CD14-positive monocyte (primary cell): ENCODE measurements at regions not wholly inside any gene's neighbourhood (a gene's known extent, or its start where the extent isn't known, plus 50 kb on each side); places are given as distances from the start of the nearest gene placed in this dataset.

ENCODE experiments used
- DNase-seq, 3 donors: peaks; one replicate each; pipeline ENCODE4 v3.0.0-alpha.2; 2011 to 2022
- H2AFZ ChIP-seq: 2 replicates; pipeline ENCODE4 v1.6.0; 2012; ENCODE audit warnings: mild to moderate bottlenecking, low read depth, low read length, inconsistent platforms; ENCODE audit not compliant: insufficient read depth, poor library complexity, severe bottlenecking
- H3K27ac ChIP-seq, 2 donors: 1 replicate in 1 of 2; 2 replicates in 1 of 2; pipeline ENCODE4 v1.5.1; 2012 to 2013; ENCODE audit warnings: low read length in 2 of 2, control low read depth in 1 of 2, inconsistent platforms in 1 of 2, low read depth in 1 of 2, mild to moderate bottlenecking in 1 of 2
- H3K27me3 ChIP-seq, 2 donors: one replicate each; pipeline versions ENCODE4 v1.6.0 to v1.6.1; 2011 to 2013; ENCODE audit warnings: low read length in 2 of 2; ENCODE audit not compliant: control insufficient read depth in 2 of 2, insufficient read depth in 2 of 2
- H3K36me3 ChIP-seq, 2 donors: replicated peaks in 1 of 2; 1 replicate in 1 of 2; 2 replicates in 1 of 2; pipeline versions ENCODE4 v1.5.1 to v1.6.1; 2012 to 2013; ENCODE audit warnings: low read length in 2 of 2, control low read depth in 1 of 2, inconsistent platforms in 1 of 2, mild to moderate bottlenecking in 1 of 2; ENCODE audit not compliant: insufficient read depth in 2 of 2, control insufficient read depth in 1 of 2
- H3K4me1 ChIP-seq, 2 donors: 1 replicate in 1 of 2; 2 replicates in 1 of 2; pipeline versions ENCODE4 v1.5.1 to v1.6.1; 2012 to 2013; ENCODE audit warnings: low read length in 2 of 2, control low read depth in 1 of 2, inconsistent platforms in 1 of 2, mild to moderate bottlenecking in 1 of 2, moderate library complexity in 1 of 2; ENCODE audit not compliant: insufficient read depth in 2 of 2, control insufficient read depth in 1 of 2
- H3K4me2 ChIP-seq: replicated peaks from 2 replicates; pipeline ENCODE3; 2012; ENCODE audit warnings: low read length, moderate library complexity, mild to moderate bottlenecking; ENCODE audit not compliant: poor library complexity, severe bottlenecking; ENCODE audit errors: extremely low read depth
- H3K4me3 ChIP-seq, 3 experiments: fragments of 200-600 bp in 1 of 3; sonication (generic) in 1 of 3; replicated peaks in 1 of 3; 1 replicate in 2 of 3; 2 replicates in 1 of 3; pipeline ENCODE4 v1.5.1; 2011 to 2013; ENCODE audit warnings: low read length in 3 of 3, mild to moderate bottlenecking in 3 of 3, control low read depth in 2 of 3, low read depth in 2 of 3, inconsistent platforms in 1 of 3, moderate library complexity in 1 of 3
- H3K79me2 ChIP-seq: 2 replicates; pipeline ENCODE4 v1.6.0; 2012; ENCODE audit warnings: mild to moderate bottlenecking, control low read depth, inconsistent platforms, low read length, moderate library complexity; ENCODE audit not compliant: insufficient read depth
- H3K9ac ChIP-seq: 2 replicates; pipeline ENCODE4 v1.6.0; 2017; ENCODE audit warnings: low read length, mild to moderate bottlenecking; ENCODE audit not compliant: insufficient read depth, poor library complexity, severe bottlenecking
- H3K9me3 ChIP-seq, 2 donors: replicated peaks in 1 of 2; 1 replicate in 1 of 2; 2 replicates in 1 of 2; pipeline versions ENCODE4 v1.5.1 to v1.6.1; 2012 to 2013; ENCODE audit warnings: low read length in 2 of 2, control low read depth in 1 of 2; ENCODE audit not compliant: control insufficient read depth in 1 of 2, insufficient read depth in 1 of 2
- H4K20me1 ChIP-seq: 2 replicates; pipeline ENCODE4 v1.6.0; 2012; ENCODE audit warnings: mild to moderate bottlenecking, low read length, control low read depth, moderate library complexity; ENCODE audit not compliant: insufficient read depth
- H3K27ac Mint-ChIP-seq, 7 donors: one replicate each; pipeline ENCODE4 v1.8.0; 2020; ENCODE audit warnings: mild to moderate bottlenecking in 7 of 7, mixed read lengths in 7 of 7, moderate library complexity in 6 of 7, inconsistent platforms in 2 of 7
- H3K27me3 Mint-ChIP-seq, 3 donors: one replicate each; pipeline ENCODE4 v1.8.0; 2021 to 2022; ENCODE audit warnings: low read depth in 3 of 3, mild to moderate bottlenecking in 3 of 3, mixed read lengths in 3 of 3, moderate library complexity in 3 of 3, inconsistent platforms in 1 of 3
- H3K36me3 Mint-ChIP-seq, 2 donors: one replicate each; pipeline ENCODE4 v1.8.0; 2020; ENCODE audit warnings: mixed read lengths in 2 of 2, inconsistent platforms in 1 of 2, mild to moderate bottlenecking in 1 of 2
- H3K4me1 Mint-ChIP-seq: one replicate; pipeline ENCODE4 v1.8.0; 2020; ENCODE audit warnings: mild to moderate bottlenecking, mixed read lengths
- H3K4me3 Mint-ChIP-seq, 2 donors: one replicate each; pipeline ENCODE4 v1.8.0; 2020; ENCODE audit warnings: mild to moderate bottlenecking in 2 of 2, mixed read lengths in 2 of 2, moderate library complexity in 1 of 2
- H3K9me3 Mint-ChIP-seq, 7 donors: one replicate each; pipeline ENCODE4 v1.8.0; 2020 to 2022; ENCODE audit warnings: mixed read lengths in 7 of 7, mild to moderate bottlenecking in 6 of 7, moderate library complexity in 6 of 7, inconsistent platforms in 2 of 7
- CTCF ChIP-seq: fragments of 200-600 bp; IDR thresholded peaks from one replicate; pipeline ENCODE4 v1.8.0; 2022; ENCODE audit warnings: antibody characterized with exemption, mild to moderate bottlenecking
- WGBS: methylation state at CpG from one replicate; pipeline ENCODE4 v1.1.5; 2013; ENCODE audit warnings: missing lambda C conversion rate; ENCODE audit not compliant: insufficient coverage; 5-methylcytosine and 5-hydroxymethylcytosine counted together
- intact Hi-C, 2 donors: fragments of 100-400 bp; cut with micrococcal nuclease; formaldehyde crosslinking; loops; one replicate each; pipeline versions ENCODE4 v1.15.0 to v1.15.1; 2023

GRCh38 chr1:198082576-198082975 lies 74.2 kb upstream of the NEK7 start:
- Mint-ChIP-seq H3K9me3 (peaks cover 0 to 7% (median 3%) of the 10 kb centered on the region in 7 donors), H3K27ac (no peak overlapping the region), H3K36me3 (no peaks in the 10 kb centered on the region), H3K4me1 (no peaks in the 10 kb centered on the region), H3K4me3 (no peak overlapping the region), H3K27me3 (no peaks in the 10 kb centered on the region)
- no peaks in the 10 kb centered on the region for H3K4me1 ChIP-seq
- no peak for TF ChIP-seq CTCF
- DNase-seq, result no peak
- no peaks in the 10 kb centered on the region for H4K20me1 ChIP-seq
- intact Hi-C loops, result no loop called here
- no CpG with 5 or more reads among the region's 3 CpGs for WGBS
- no peak overlapping the region for H3K4me2 ChIP-seq
- no peak overlapping the region for H3K4me3 ChIP-seq
- H3K9me3 ChIP-seq, result no peaks in the 10 kb centered on the region
- no peak overlapping the region for H2AFZ ChIP-seq
- no peak overlapping the region for H3K9ac ChIP-seq
- no peak overlapping the region for H3K27ac ChIP-seq
- H3K79me2 ChIP-seq, result no peaks in the 10 kb centered on the region
- no peaks in the 10 kb centered on the region for H3K27me3 ChIP-seq
- no peaks in the 10 kb centered on the region for H3K36me3 ChIP-seq

DNA sequence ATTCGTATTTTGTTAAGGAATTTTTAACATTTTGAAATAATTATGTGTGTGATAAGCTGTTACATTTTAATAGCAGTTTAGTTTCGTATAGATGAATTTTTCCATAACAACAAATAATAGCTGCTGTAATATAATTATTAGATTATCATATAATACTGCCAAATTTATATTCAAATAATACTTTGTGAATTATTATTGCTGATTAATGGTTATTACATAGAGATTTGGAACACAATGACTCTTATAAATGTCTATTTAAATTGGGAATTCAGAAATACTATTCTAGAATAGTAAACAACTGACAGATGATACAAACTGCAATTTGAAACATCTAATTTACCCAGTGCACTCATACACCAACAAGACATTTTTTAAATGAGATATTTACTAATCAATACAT lies 73.2 kb upstream of the NEK7 start:
- H3K36me3 Mint-ChIP-seq, result no peaks in the 10 kb centered on the region
- H3K9me3 ChIP-seq, result no peaks in the 10 kb centered on the region
- H3K4me3 ChIP-seq, result no peak overlapping the region
- H3K9ac ChIP-seq, result no peak overlapping the region
- H3K27me3 Mint-ChIP-seq, result no peaks in the 10 kb centered on the region
- no peaks in the 10 kb centered on the region for H3K4me1 ChIP-seq
- DNase-seq, result no peak
- H3K27me3 ChIP-seq, result no peaks in the 10 kb centered on the region
- no peak overlapping the region for H2AFZ ChIP-seq
- H3K27ac Mint-ChIP-seq, result no peak overlapping the region
- H3K4me2 ChIP-seq, result no peak overlapping the region
- no peaks in the 10 kb centered on the region for H4K20me1 ChIP-seq
- no CpG with 5 or more reads among the region's 2 CpGs for WGBS
- H3K4me1 Mint-ChIP-seq, result peaks cover 2% of the 10 kb centered on the region
- TF ChIP-seq CTCF, result no peak
- H3K9me3 Mint-ChIP-seq, result peaks cover 0 to 7% (median 3%) of the 10 kb centered on the region in 7 donors
- intact Hi-C loops, result no loop called here
- no peak overlapping the region for H3K4me3 Mint-ChIP-seq
- no peaks in the 10 kb centered on the region for H3K36me3 ChIP-seq
- H3K79me2 ChIP-seq, result no peaks in the 10 kb centered on the region
- no peak overlapping the region for H3K27ac ChIP-seq
